NCI-H1417 treated with DMSO at 0.1 percent for 48 hours (cell line): ENCODE measurements at regions not wholly inside any gene's neighbourhood (a gene's known extent, or its start where the extent isn't known, plus 50 kb on each side); places are given as distances from the start of the nearest gene placed in this dataset.
"Not testable (repeated sequence)": the region's sequence is repeated elsewhere in the genome, so short reads cannot be mapped to it uniquely, and the experiment has no call there.

ENCODE experiments used
- DNase-seq: peaks from one replicate; lab custom pipeline; 2025; lab: John Stamatoyannopoulos, UW

DNA sequence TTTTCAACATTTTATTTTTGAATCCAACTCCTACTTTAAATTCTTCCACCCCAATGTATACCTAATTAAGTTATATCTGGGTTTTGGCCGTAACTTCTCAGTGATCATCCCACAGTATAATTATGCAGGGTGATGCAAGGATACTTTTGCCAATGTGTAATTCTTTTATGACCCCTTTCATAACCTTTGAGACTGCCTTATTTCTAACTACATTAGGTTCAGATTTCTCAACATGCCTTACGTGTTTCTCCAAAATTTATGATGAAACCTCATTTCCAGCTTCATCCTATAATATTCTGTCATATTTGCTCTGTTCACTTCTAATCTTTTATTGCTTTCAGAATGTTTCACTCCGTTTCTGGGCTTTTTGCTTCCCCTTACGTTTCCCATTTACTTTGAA, 1229.6 kb upstream of the ALCAM start:
- DNase-seq = no peak

DNA sequence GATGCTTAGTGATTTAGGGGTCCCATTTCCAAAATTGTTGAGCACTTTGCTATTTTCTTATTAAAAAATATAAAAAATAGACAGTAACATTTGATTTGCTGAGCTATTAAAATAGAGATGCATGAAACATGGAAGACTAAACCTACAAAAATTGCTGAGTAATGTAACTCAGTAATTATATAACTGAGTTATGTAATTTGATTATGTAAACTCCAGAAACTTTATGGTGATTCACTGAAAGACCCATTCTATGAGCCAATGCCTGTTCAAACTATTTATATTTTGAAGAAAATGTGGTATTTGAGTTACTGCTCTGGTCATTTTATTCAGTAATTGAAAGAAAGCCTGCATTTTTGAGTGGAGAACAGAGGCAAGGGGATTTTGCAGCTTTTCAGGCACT, 1221.5 kb upstream of the ALCAM start:
- no peak for DNase-seq

DNA sequence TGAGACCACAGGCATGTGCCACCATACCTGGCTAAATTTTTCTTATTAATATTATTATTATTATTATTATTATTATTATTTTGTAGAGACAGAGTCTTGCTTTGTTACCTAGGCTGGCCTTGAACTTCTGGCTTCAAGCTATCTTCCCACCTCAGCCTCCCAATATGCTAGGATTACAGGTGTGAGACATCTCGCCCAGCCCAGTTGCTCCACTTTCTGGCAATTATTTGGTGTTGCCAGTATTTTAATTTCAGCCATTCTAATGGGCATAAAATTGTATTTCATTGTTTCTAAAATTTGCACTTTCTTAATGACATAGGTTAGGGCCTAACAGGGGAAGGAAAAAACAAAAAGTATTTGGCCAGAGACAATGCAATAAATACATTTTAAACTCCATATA, 1217.6 kb upstream of the ALCAM start:
- DNase-seq = no peak

DNA sequence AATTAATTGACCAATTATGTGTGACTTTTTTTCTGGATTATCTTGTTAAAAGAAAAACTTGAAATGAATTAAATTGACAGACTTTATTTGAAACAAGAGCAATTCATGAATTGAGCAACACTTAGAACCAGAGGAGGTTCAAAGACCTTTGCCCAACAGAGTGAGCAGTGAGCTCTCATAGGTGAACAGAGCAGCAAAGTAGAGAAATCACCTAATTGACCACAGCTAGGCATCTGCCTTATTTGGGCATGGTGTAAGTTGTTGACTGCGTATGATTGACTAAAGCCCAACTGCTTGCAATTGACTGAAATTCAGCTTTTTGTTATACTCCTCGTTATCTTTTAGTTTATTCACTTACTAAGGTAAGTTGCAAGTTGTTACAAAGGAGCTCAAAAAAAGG, 1216.0 kb upstream of the ALCAM start:
- no peak for DNase-seq

DNA sequence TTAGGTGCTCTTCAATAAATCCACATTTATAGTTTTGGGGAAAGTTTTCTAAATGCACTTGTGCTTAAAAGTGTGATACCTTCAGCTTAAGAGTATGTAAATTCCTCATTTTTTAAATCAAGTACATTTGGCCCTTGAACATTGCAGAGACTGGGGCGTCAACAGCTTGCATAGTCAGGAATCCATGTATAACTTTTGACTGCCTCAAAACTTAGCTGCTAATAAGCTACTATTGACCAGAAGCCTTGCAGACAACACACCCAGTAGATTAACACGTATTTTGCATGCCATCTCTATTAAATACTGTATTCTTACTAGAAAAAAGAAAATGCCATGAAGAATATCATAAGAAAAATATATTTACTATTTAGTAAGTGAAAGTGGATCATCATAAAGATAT, 1211.8 kb upstream of the ALCAM start:
- DNase-seq = no peak

DNA sequence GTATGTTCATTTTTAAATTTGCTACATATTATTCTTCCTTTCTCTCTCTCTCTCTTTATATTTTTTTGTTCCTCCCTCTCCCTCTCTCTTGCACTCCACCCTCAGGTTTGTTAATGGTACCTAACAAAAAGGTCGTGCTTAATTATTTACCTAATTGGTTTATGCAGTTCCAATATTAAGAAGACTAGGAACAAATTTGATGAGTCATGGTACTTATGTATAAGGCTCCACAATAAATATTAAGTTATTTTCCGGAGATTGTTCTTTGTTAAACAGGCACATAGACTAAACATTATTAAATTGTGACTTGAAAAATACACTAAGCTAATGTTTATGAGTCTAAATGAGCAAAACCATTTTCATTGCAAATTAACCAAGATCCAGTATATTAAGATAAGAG, 1200.8 kb upstream of the ALCAM start:
- no peak for DNase-seq

DNA sequence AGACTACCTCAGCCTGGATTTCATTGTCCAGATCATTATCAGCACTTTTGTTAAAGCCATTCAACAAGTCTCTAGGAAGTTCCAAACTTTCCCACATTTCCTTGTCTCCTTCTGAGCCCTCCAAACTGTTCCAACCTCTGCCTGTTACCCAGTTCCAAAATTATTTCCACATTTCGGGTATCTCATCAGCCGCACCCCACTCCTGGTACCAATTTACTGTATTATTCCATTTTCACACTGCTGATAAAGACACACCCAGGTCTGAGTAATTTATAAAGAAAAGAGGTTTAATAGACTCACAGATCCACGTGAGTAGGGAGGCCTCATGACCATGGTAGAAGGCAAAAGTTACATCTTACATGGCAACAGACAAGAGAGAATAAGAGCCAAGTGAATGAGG, 1198.3 kb upstream of the ALCAM start:
- no peak for DNase-seq

DNA sequence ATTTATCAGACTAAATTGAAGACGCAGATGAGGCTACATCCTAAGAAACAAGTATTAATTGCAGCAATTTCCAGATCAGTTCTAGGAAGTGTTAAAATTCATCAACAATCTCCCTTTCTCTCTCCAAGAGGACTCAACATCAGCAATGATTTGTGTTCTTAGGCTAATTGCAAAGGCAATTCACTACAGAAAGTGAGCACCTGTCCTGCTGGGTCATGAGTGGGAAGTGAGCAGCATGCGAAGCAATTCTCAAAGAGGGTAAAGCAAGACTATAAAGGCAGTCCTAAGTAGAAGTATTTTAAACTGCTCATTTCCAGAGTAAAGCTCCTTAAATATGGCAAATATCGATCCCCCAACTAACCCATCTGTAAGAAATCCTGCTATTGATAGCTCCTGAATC, 1191.0 kb upstream of the ALCAM start:
- DNase-seq = no peak

DNA sequence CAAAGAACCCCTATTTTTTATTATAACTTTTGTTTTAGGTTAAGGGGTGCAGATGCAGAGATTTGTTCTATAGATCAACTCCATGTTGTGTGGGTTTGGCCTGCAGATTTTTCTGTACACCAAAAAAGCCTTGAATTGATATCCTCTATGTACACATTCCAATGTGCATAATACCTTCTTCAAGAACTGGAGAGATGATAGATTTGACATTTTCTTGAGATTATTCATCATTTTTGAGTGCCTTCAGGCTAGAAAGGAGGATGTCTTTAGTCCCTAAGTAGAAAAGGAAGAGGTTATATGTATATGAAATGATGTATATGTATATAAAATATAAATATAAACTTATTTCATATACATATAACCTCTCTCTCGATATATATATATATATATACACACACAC, 1190.0 kb upstream of the ALCAM start:
- DNase-seq = no peak

DNA sequence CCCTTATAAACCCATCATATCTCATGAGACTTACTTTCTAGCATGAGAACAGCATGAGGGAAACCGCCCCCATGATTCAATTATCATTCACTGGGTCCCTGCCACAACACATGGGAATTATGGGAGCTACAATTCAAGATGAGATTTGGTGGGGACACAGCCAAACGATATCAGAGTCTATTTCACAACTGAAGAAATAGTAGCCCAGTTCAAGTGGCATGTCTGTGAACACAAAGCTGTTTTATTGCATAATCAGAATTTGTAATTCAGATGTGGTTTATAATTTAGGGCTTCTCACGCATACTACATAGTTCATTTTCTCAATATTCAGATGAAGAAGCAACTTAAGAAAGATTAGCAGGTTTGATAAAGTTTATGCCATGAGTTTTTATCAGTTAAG, 1188.0 kb upstream of the ALCAM start:
- no peak for DNase-seq

DNA sequence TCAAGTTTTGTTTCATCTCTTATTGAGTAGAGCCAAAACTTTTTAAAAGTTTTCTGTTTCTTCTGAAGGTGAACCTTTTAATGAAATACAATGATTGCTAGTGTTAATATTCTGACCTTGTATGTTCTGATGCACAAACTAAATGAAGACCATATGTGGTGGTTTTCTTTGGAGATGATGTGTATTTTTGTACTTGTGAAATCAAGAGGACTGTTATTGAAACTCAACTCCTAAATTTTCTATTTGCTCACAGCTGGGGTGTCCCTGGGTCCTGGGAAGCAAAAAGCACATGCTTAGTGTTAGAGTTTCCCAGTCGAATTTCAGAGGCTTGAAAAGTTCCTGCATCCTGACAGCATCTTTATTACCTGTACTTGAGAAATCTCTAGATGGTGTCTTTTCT, 1185.8 kb upstream of the ALCAM start:
- DNase-seq = no peak

DNA sequence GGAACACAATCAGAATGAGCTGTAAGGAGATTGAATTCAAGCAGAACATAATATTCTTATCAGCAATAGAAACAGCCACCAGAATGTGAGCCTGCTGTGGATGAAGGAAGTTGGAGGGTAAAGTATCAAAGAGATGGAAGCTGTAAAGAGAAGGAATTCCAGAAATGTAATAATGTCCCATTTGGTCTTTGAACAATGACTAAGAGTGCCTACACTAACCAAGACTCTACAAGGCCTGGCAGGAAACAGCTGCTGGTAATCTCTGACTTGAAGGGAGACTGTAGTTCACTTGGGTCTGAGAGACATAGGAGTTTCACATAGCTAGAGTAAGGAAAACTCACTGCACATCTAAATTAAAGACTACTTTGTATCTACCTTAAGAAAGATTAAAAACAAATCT, 1176.0 kb upstream of the ALCAM start:
- no peak for DNase-seq

DNA sequence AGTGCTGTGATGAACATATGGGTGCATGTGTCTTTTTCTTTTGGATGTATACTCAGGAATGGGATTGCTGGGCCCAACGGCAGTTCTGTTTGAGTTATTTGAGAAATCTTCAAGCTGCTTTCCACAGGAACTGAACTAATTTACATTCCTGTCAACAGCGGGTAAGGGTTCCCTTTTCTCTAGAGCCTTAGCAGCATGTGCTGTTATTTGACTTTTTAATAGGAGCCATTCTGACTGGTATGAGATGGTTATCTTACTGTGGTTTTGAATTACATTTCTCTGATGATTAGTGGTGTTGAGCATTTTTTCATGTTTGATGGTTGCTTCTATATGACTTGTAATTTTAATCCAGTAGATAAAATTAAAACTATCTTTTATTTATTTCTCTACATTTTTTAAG, 1168.6 kb upstream of the ALCAM start:
- no peak for DNase-seq

DNA sequence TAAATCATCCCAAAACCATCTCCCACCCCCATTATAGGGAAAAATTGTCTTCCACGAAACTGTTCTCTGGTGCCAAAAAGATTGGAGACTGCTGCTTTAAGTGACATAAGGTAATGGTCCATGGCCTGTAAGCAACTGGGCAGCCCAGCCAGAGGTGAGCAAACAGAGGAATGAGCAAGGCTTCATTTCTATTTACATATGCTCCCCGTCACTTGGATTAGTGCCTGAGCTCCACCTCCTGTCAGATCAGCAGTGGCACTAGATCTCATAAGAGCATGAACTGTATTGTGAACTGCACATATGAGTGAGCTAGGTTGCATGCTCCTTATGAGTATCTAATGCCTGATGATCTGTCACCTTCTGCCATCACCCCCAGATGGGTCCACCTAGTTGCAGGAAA, 1159.8 kb upstream of the ALCAM start:
- DNase-seq = no peak

DNA sequence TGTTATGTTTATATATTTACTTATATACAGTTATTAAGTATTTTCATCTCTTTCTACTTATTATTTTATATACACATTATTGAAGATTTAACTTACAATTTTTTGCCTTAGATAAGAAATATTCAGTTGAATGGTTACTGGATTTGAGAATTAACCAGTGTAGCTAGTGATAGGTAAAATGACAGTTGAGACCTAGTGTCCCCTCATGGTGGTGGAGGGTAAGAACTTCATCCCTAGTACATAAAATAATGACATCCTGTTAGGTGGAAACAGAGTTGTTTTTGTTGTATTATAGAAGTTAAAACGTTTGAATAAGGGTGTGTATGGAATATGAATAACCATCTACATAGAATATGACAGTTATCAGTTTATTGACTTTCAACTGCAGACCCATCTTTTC, 1152.4 kb upstream of the ALCAM start:
- DNase-seq = no peak

DNA sequence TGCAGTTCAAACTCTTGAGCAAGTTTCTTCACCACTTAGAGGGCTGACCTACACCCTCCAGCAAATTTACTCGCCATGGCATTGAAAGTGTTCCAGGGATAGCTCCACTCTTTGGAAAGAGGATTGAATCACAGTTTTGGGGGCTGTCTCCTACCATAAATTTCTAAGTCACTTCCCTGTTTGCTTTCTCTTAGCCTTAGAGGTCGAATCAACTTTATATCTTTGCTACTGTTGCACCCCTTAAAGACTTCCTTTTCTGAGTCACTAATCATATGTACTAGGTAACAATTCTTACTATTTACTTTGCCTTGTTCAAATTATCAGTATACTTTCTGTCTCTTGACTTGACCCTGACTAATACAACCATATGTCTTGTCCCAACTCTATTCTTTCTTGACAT, 1151.8 kb upstream of the ALCAM start:
- no peak for DNase-seq

DNA sequence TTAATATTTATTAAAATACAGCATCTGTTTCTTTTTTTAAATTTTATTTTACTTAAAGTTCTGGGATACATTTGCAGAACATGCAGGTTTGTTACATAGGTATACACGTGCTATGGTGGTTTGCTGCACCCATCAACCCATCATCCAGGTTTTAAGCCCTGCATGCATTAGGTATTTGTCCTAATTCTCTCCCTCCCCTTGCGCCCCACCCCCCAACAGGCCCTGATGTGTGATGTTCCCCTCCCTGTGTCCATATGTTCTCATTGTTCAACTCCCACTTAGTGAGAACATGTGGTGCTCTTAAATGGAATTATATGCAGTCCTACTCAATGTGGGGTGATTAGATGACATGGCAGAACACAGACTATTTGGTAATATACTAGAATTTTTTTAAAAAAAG, 1147.7 kb upstream of the ALCAM start:
- not testable (repeated sequence) for DNase-seq

DNA sequence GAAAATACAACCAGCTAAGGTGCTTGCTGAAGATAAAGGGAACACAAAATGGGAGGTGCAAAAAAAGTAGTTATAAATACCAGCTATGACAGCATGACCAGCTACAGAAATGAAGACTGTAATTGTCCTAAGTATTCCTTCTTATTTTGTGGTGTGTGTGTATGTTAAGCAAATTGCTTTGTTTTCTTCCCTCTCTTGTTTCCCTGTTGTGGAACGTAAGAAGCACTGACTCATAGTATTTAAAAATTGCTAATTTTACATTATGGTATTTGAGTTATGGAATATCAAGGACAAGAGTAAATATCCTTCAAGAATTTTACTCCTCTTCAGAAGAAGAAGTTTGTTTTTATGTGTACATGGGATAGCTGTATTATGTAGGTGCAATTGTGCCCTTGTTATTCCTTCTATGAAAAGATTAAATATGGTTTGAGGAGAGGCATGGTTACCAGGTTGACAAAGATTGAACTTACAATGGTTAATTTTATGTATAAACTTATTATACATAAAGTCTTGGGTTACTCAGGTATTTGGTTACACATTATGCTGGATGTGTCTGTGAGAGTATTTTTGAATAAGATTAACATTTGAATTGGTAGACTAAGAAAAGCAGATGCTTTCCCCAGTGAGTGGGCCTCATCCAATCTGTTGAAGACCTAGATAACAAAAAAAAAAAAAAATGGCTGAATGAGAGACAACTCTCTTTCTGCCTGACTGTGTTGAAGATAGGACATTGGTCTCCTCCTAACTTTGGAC, 1132.1 kb upstream of the ALCAM start:
- no peak for DNase-seq

DNA sequence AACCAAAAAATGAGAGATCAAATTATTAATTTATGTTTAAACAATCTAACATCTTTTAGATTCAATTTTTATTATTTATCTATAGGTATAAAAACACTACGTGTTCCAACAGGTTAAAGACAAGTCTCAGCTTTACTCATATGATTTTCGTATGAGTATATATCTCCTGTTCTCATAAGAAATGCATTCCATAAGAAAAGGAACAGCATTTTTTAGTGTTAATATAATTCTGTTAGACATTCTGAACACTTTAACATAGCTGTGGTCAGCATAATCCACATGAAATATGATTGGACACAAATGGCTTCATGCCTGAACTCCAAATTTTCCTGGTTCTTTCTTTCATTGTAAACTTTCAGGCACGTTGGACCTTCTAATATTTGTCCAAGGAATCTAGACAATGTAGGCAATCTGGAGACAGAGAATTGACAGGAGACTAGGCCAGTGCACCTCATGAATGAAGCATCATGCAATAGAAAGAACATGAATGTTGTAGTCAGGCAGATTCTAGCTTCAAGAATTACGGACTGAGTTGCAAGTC, 1122.0 kb upstream of the ALCAM start:
- DNase-seq = no peak

DNA sequence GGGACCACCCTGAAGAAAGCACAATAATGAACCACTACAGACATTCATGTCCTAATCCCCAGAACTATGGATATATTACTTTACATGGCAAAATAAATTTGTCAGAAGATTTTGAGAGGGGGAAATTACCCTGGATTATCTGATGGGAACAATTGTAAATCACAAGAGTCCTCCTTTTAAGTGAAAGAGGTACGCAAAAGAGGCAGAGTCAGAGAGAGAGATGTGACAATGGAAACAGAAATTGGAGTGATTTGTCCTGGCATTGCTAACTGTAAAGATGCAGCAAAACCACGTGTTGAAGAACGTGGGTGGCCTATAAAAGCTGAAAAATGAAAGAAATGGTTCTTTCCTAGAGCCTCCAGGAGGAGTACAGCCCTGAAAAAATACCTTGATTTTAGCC, 1121.4 kb upstream of the ALCAM start:
- no peak for DNase-seq

DNA sequence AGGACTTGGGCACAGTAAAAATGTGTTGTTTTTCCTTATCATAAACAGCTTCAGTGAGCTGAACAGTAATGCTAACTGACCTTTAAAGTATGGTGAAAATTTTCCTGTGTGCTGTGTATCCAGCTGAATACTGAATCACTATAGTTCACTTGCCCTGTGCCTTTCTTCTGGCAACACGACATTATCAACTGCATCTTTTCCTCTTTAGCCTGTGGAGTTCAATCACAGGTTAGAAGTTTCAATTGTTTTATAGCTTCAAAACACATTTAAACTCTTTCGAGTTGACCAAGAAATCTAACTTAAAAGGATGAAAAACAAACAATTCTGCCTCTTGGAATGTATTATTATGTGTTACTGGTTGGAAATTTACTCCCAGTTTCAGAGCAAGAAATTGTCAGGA, 1120.7 kb upstream of the ALCAM start:
- DNase-seq = no peak

DNA sequence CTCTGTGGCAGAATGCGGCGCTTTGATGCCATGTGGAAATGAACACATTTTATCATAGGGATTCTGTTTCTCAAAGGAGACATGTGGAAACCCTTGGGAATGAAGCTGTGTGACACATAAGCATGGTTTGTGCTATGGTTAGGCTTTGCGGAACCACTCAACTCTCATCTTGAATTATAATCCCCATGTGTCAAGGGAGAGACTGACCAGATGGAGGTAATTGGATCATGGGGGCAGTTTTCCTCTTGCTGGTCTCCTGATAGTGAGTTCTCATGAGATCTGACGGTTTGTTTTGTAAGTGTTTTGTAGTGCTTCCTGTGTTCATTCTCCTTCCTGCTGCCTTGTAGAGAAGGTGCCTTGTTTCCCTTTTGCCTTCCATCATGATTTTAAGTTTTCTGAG, 1109.2 kb upstream of the ALCAM start:
- no peak for DNase-seq

DNA sequence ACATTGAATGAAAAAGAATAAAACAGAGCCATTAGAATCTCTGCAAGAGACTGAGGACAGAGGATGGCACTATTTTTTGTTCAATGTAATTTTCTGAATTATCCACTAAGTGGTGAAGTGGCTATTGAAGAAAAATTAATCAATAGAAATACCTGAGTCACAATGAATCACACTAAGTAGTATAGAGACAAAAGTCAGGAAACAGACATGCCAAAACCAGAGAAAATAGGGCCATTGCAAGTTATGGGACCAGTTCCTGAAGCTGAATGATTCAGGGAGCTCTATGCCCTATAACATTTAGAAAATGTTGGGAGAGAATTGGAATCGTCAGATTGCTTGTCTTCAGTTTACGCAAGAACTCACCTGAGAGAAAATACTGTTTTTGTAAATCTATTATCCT, 1103.2 kb upstream of the ALCAM start:
- no peak for DNase-seq

DNA sequence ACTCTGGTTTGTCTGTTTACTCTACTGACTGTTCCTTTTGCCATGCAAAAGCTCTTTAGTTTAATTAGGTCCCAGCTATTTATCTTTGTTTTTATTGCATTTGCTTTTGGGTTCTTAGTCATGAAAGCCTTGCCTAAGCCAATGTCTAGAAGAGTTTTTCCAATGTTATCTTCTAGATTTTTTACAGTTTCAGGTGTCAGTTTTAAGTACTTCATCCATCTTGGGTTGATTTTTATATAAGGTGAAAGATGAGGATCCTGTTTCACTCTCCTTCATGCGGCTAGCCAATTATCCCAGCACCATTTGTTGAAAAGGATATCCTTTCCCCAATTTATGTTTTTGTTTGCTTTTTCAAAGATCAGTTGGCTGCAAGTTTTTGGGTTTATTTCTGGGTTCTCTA, 1100.5 kb upstream of the ALCAM start:
- not testable (repeated sequence) for DNase-seq
